BLaER1 treated with 17β-estradiol and CSF1 and Interleukin-3, amounts not matched to agents 10 nM and 100 nM (cell line): ENCODE measurements at regions not wholly inside any gene's neighbourhood (a gene's known extent, or its start where the extent isn't known, plus 50 kb on each side); places are given as distances from the start of the nearest gene placed in this dataset.

Source experiments
- H3K27ac ChIP-seq, 11 experiments: shearing (Covaris generic); formaldehyde crosslinking; 2 replicates each; pipeline ENCODE4 v1.8.1; 2022
- H3K27me3 ChIP-seq, 11 experiments: shearing (Covaris generic); formaldehyde crosslinking; 2 replicates each; pipeline ENCODE4 v1.8.1; 2022
- H3K36me3 ChIP-seq, 11 experiments: shearing (Covaris generic); formaldehyde crosslinking; 2 replicates each; pipeline ENCODE4 v1.8.1; 2022
- H3K4me1 ChIP-seq, 10 experiments: shearing (Covaris generic); formaldehyde crosslinking; 2 replicates each; pipeline ENCODE4 v1.8.1; 2022
- H3K4me2 ChIP-seq, 11 experiments: shearing (Covaris generic); formaldehyde crosslinking; 2 replicates each; pipeline ENCODE4 v1.8.1; 2022
- H3K4me3 ChIP-seq, 10 experiments: shearing (Covaris generic); formaldehyde crosslinking; 2 replicates each; pipeline ENCODE4 v1.8.1; 2022
- H3K9ac ChIP-seq, 11 experiments: shearing (Covaris generic); formaldehyde crosslinking; 2 replicates each; pipeline ENCODE4 v1.8.1; 2022
- H3K9me3 ChIP-seq, 11 experiments: shearing (Covaris generic); formaldehyde crosslinking; replicated peaks in 1 of 11; 2 replicates each; pipeline ENCODE4 v1.8.1; 2022
- H4K20me1 ChIP-seq, 11 experiments: shearing (Covaris generic); formaldehyde crosslinking; 2 replicates each; pipeline ENCODE4 v1.8.1; 2022
- Cebpa-rat ChIP-seq, 11 experiments: shearing (Covaris generic); IDR thresholded peaks; 2 replicates each; pipeline ENCODE4 v1.8.1; 2022

- no peaks in the 10 kb centered on the region for H3K27me3 ChIP-seq
- H3K27ac ChIP-seq: no peak overlapping the region
- no peak overlapping the region for H3K9ac ChIP-seq
- H3K4me3 ChIP-seq: no peak overlapping the region
- H4K20me1 ChIP-seq: no peaks in the 10 kb centered on the region
- H3K9me3 ChIP-seq: 0 out of 22 replicates have a peak, but pooled peaks cover 0 to 17% (median 0%) of the 10 kb centered on the region in 11 experiments
- no peak for TF ChIP-seq Cebpa-rat (IDR thresholded peaks at IDR 0.05)
- H3K36me3 ChIP-seq: no peaks in the 10 kb centered on the region
- peaks cover 0 to 19% (median 13%) of the 10 kb centered on the region in 10 experiments; a peak in 16 of 20 replicates for H3K4me1 ChIP-seq
- H3K4me2 ChIP-seq: no peak overlapping the region
Measured at GRCh38 chr13:78029901-78030300, 111.3 kb upstream of the EDNRB start.

- no peak overlapping the region for H3K4me2 ChIP-seq
- no peak for TF ChIP-seq Cebpa-rat (IDR thresholded peaks at IDR 0.05)
- H4K20me1 ChIP-seq: no peaks in the 10 kb centered on the region
- H3K4me1 ChIP-seq: peaks cover 0 to 19% (median 13%) of the 10 kb centered on the region in 10 experiments; a peak in 16 of 20 replicates
- no peaks in the 10 kb centered on the region for H3K36me3 ChIP-seq
- no peak overlapping the region for H3K9ac ChIP-seq
- H3K4me3 ChIP-seq: no peak overlapping the region
- H3K27me3 ChIP-seq: no peaks in the 10 kb centered on the region
- 0 out of 22 replicates have a peak, but pooled peaks cover 0 to 18% (median 0%) of the 10 kb centered on the region in 11 experiments for H3K9me3 ChIP-seq
- no peak overlapping the region for H3K27ac ChIP-seq
Measured at GRCh38 chr13:78028960-78029359, 110.3 kb upstream of the EDNRB start.

- no peaks in the 10 kb centered on the region for H4K20me1 ChIP-seq
- H3K27ac ChIP-seq: no peak overlapping the region
- H3K9ac ChIP-seq: no peak overlapping the region
- no peaks in the 10 kb centered on the region for H3K36me3 ChIP-seq
- no peak overlapping the region for H3K4me2 ChIP-seq
- H3K4me1 ChIP-seq: peaks cover 8 to 29% (median 16%) of the 10 kb centered on the region in 10 experiments
- H3K4me3 ChIP-seq: no peak overlapping the region
- no peaks in the 10 kb centered on the region for H3K27me3 ChIP-seq
- no peak for TF ChIP-seq Cebpa-rat (IDR thresholded peaks at IDR 0.05)
- H3K9me3 ChIP-seq: 0 out of 22 replicates have a peak, but pooled peaks cover 0 to 18% (median 0%) of the 10 kb centered on the region in 11 experiments
Measured at GRCh38 chr13:78024996-78025395, 106.4 kb upstream of the EDNRB start.

- Histone ChIP-seq H4K20me1 (no peaks in the 10 kb centered on the region), H3K27me3 (no peaks in the 10 kb centered on the region), H3K4me3 (no peak overlapping the region), H3K36me3 (no peaks in the 10 kb centered on the region), H3K4me1 (peaks cover 8 to 29% (median 16%) of the 10 kb centered on the region in 10 experiments), H3K27ac (peak overlapping the region in 10 of 11 experiments; percentile 4 to 63 (median 36); a peak in 12 of 22 replicates), H3K4me2 (peak overlapping the region; percentile 11 to 59 (median 38); a peak in 20 of 22 replicates), H3K9ac (no peak overlapping the region), H3K9me3 (peaks cover 0 to 21% (median 0%) of the 10 kb centered on the region in 11 experiments; a peak in 2 of 22 replicates)
- no peak for TF ChIP-seq Cebpa-rat (IDR thresholded peaks at IDR 0.05)
Measured at GRCh38 chr13:78022164-78022877, 103.7 kb upstream of the EDNRB start.

GRCh38 chr13:78020861-78021260, 102.2 kb upstream of the EDNRB start:
- Histone ChIP-seq H3K27ac (no peak overlapping the region), H3K4me2 (no peak overlapping the region), H3K9me3 (peaks cover 0 to 28% (median 0%) of the 10 kb centered on the region in 11 experiments; a peak in 5 of 22 replicates), H3K4me3 (no peak overlapping the region), H3K36me3 (no peaks in the 10 kb centered on the region), H3K27me3 (no peaks in the 10 kb centered on the region), H3K4me1 (peaks cover 8 to 37% (median 16%) of the 10 kb centered on the region in 10 experiments), H3K9ac (no peak overlapping the region), H4K20me1 (no peaks in the 10 kb centered on the region)
- no peak for TF ChIP-seq Cebpa-rat (IDR thresholded peaks at IDR 0.05)

- Histone ChIP-seq H3K27me3 (no peaks in the 10 kb centered on the region), H4K20me1 (no peaks in the 10 kb centered on the region), H3K4me1 (peaks cover 0 to 19% (median 0%) of the 10 kb centered on the region in 10 experiments; a peak in 3 of 20 replicates), H3K4me2 (no peak overlapping the region; a peak in 1 of 22 replicates), H3K4me3 (no peak overlapping the region), H3K9me3 (peaks cover 0 to 19% (median 0%) of the 10 kb centered on the region in 11 experiments; a peak in 5 of 22 replicates), H3K36me3 (no peaks in the 10 kb centered on the region), H3K27ac (no peak overlapping the region), H3K9ac (no peak overlapping the region)
- TF ChIP-seq Cebpa-rat (IDR thresholded peaks at IDR 0.05): peak in 1 of 11 experiments; percentile 17; a peak in 2 of 22 replicates
Measured at GRCh38 chr13:78015782-78016181, 97.2 kb upstream of the EDNRB start.

- Histone ChIP-seq H3K36me3 (no peaks in the 10 kb centered on the region), H3K9me3 (peaks cover 0 to 4% (median 0%) of the 10 kb centered on the region in 11 experiments; a peak in 4 of 22 replicates), H3K27ac (no peak overlapping the region), H3K4me2 (no peak overlapping the region), H3K27me3 (no peaks in the 10 kb centered on the region), H3K4me3 (no peak overlapping the region), H3K9ac (no peak overlapping the region), H3K4me1 (peaks cover 0 to 18% (median 0%) of the 10 kb centered on the region in 10 experiments; a peak in 3 of 20 replicates), H4K20me1 (no peaks in the 10 kb centered on the region)
- no peak for TF ChIP-seq Cebpa-rat (IDR thresholded peaks at IDR 0.05)
Measured at GRCh38 chr13:78012046-78012445, 93.4 kb upstream of the EDNRB start.

- no peak for TF ChIP-seq Cebpa-rat (IDR thresholded peaks at IDR 0.05)
- no peak overlapping the region for H3K4me3 ChIP-seq
- H3K9ac ChIP-seq: no peak overlapping the region
Measured at GRCh38 chr13:78004821-78005220, 86.2 kb upstream of the EDNRB start.

GRCh38 chr13:77999746-78000145, 81.1 kb upstream of the EDNRB start:
- Histone ChIP-seq H3K4me1 (peaks cover 0 to 4% (median 0%) of the 10 kb centered on the region in 10 experiments; a peak in 1 of 20 replicates), H3K9me3 (peaks cover 0 to 22% (median 7%) of the 10 kb centered on the region in 11 experiments; a peak in 10 of 22 replicates), H3K4me3 (no peak overlapping the region), H3K27me3 (no peaks in the 10 kb centered on the region), H3K4me2 (peak overlapping the region in 1 of 11 experiments; percentile 35; a peak in 1 of 22 replicates), H3K36me3 (no peaks in the 10 kb centered on the region), H4K20me1 (no peaks in the 10 kb centered on the region), H3K9ac (no peak overlapping the region), H3K27ac (no peak overlapping the region)
- no peak for TF ChIP-seq Cebpa-rat (IDR thresholded peaks at IDR 0.05)

More at GRCh38 chr13:78004821-78005220, 86.2 kb upstream of the EDNRB start:
- H3K36me3 ChIP-seq: no peaks in the 10 kb centered on the region
- no peaks in the 10 kb centered on the region for H4K20me1 ChIP-seq
- no peaks in the 10 kb centered on the region for H3K27me3 ChIP-seq
- H3K27ac ChIP-seq: no peak overlapping the region
- H3K9me3 ChIP-seq: peaks cover 0 to 15% (median 7%) of the 10 kb centered on the region in 11 experiments; a peak in 10 of 22 replicates
- no peak overlapping the region for H3K4me2 ChIP-seq
- H3K4me1 ChIP-seq: peaks cover 0 to under 1% (median 0%) of the 10 kb centered on the region in 10 experiments; a peak in 1 of 20 replicates
